ENCODE measurements at regions not wholly inside any gene's neighbourhood (a gene's known extent, or its start where the extent isn't known, plus 50 kb on each side); places are given as distances from the start of the nearest gene placed in this dataset.

DNA sequence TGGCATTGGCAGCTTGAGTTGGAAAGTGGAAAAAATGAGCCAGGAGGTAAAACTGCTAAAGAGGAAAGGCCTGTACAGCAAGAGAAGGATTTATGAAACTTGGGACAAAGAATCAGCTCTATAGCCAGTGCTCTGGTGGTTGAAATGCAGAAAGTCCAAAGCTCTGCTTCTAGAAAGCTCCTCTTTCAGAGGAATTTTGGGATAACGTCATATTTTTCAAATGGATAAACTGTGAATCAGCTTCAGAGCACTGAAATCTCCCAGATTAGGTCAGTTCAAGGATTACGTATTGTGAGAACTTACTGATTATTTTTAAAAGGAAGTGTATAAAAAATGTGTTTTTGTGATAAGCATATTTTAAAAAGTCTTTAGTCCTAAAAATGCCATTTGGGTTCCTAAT, 203.1 kb upstream of the CNOT2 start:
- no peaks in the 10 kb centered on the region for H3K36me3 ChIP-seq (ENCODE audit: insufficient read depth, low read length)
- H3K4me2 ChIP-seq (ENCODE audit: insufficient read depth, low read length): no peak overlapping the region
- no peak overlapping the region for H3K27ac ChIP-seq (ENCODE audit: low read length)
- DNase-seq (no peak), ATAC-seq (ENCODE audit: insufficient read depth, low read depth) (no peak)
- TF ChIP-seq, protein P1, sequence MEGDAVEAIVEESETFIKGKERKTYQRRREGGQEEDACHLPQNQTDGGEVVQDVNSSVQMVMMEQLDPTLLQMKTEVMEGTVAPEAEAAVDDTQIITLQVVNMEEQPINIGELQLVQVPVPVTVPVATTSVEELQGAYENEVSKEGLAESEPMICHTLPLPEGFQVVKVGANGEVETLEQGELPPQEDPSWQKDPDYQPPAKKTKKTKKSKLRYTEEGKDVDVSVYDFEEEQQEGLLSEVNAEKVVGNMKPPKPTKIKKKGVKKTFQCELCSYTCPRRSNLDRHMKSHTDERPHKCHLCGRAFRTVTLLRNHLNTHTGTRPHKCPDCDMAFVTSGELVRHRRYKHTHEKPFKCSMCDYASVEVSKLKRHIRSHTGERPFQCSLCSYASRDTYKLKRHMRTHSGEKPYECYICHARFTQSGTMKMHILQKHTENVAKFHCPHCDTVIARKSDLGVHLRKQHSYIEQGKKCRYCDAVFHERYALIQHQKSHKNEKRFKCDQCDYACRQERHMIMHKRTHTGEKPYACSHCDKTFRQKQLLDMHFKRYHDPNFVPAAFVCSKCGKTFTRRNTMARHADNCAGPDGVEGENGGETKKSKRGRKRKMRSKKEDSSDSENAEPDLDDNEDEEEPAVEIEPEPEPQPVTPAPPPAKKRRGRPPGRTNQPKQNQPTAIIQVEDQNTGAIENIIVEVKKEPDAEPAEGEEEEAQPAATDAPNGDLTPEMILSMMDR (IDR thresholded peaks at IDR 0.05; ENCODE audit: borderline replicate concordance, extremely low read depth, low read length, poor library complexity, severe bottlenecking): no peak
- no peak for TF ChIP-seq EZH2 (IDR thresholded peaks at IDR 0.05; ENCODE audit: borderline replicate concordance, low read depth, low read length, severe bottlenecking)
- H3K4me1 ChIP-seq (ENCODE audit: insufficient read depth, low read length): no peaks in the 10 kb centered on the region
- no peaks in the 10 kb centered on the region for H3K27me3 ChIP-seq (ENCODE audit: insufficient read depth, low read length, poor library complexity)
- no peaks in the 10 kb centered on the region for H4K20me1 ChIP-seq (ENCODE audit: insufficient read depth, low read length)
- no peaks in the 10 kb centered on the region for H3K9me3 ChIP-seq (ENCODE audit: insufficient read depth, low read length, severe bottlenecking)
- H3K4me3 ChIP-seq (ENCODE audit: low read depth in 1 of 2, low read length in 2 of 2): no peak overlapping the region
- no peaks in the 10 kb centered on the region for H3K79me2 ChIP-seq (ENCODE audit: insufficient read depth, low read length)
- H2AFZ ChIP-seq (ENCODE audit: low read depth, low read length): no peak overlapping the region
- H3K9ac ChIP-seq (ENCODE audit: low read depth, low read length): no peak overlapping the region

DNA sequence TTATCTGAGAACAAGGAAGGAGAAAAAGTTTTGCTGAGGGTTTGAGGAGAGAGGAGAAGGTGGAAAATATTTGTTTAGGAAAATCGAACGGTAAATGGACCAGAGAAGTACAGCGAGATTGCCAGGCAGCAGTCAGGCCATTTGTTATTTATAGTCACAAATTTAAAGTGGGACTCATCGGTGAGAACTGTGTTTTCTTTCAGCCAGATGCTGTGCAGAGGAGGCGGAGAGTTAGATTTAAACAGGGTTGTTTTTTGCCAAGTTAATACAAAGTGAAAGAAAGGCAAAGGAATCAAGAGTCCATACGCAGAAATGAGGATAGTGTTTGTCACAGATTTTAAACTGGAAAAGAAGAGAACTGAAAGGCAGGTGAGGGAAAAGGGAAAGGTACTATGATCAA, 200.6 kb upstream of the CNOT2 start:
- ATAC-seq (ENCODE audit: insufficient read depth, low read depth) (no peak), DNase-seq (no peak)
- no peak overlapping the region for H3K4me3 ChIP-seq (ENCODE audit: low read depth in 1 of 2, low read length in 2 of 2)
- H4K20me1 ChIP-seq (ENCODE audit: insufficient read depth, low read length): no peaks in the 10 kb centered on the region
- H2AFZ ChIP-seq (ENCODE audit: low read depth, low read length): no peak overlapping the region
- H3K9ac ChIP-seq (ENCODE audit: low read depth, low read length): no peak overlapping the region
- H3K27me3 ChIP-seq (ENCODE audit: insufficient read depth, low read length, poor library complexity): no peaks in the 10 kb centered on the region
- no peaks in the 10 kb centered on the region for H3K9me3 ChIP-seq (ENCODE audit: insufficient read depth, low read length, severe bottlenecking)
- no peak for TF ChIP-seq EZH2 (IDR thresholded peaks at IDR 0.05; ENCODE audit: borderline replicate concordance, low read depth, low read length, severe bottlenecking)
- TF ChIP-seq, protein P1 (IDR thresholded peaks at IDR 0.05; ENCODE audit: borderline replicate concordance, extremely low read depth, low read length, poor library complexity, severe bottlenecking): no peak
- no peak overlapping the region for H3K4me2 ChIP-seq (ENCODE audit: insufficient read depth, low read length)
- H3K4me1 ChIP-seq (ENCODE audit: insufficient read depth, low read length): no peaks in the 10 kb centered on the region
- no peak overlapping the region for H3K27ac ChIP-seq (ENCODE audit: low read length)
- no peaks in the 10 kb centered on the region for H3K79me2 ChIP-seq (ENCODE audit: insufficient read depth, low read length)
- H3K36me3 ChIP-seq (ENCODE audit: insufficient read depth, low read length): no peaks in the 10 kb centered on the region

DNA sequence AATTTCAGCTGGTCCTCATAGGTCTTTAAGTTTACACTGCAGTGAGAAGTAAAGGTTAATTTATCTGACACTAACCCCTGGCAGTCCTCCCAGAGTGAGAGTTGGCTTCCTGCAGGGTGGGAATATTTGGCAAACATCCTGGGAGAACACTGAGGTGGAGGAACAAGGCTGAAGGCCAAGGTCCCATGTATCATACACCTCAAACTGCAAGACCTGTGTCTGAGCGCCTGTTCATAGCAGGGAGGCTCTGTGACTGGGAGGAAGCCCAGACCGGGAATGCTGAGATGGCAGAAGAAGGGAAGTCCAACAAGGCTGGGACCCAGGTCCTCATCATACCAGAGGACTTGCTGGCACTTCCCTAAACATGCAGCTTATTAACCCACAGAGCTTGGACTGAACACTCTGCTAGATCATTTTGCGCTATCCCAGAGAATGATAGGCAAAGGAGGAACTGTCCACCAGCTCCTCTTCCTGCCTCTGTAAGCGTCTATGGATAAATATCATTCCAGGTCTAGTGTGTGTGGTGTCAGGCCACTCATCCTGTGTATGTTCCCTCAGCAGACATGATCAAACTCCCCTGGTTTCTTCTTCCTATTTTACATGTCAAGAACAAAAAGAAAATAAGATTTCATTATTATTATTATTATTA, 199.6 kb upstream of the CNOT2 start:
- no peak for DNase-seq
- Histone ChIP-seq H3K79me2 (ENCODE audit: insufficient read depth, low read length) (no peaks in the 10 kb centered on the region), H3K4me3 (ENCODE audit: low read depth in 1 of 2, low read length in 2 of 2) (no peak overlapping the region), H4K20me1 (ENCODE audit: insufficient read depth, low read length) (no peaks in the 10 kb centered on the region), H3K9ac (ENCODE audit: low read depth, low read length) (no peak overlapping the region), H3K27me3 (ENCODE audit: insufficient read depth, low read length, poor library complexity) (no peaks in the 10 kb centered on the region), H3K4me1 (ENCODE audit: insufficient read depth, low read length) (no peaks in the 10 kb centered on the region), H2AFZ (ENCODE audit: low read depth, low read length) (no peak overlapping the region), H3K27ac (ENCODE audit: low read length) (no peak overlapping the region), H3K4me2 (ENCODE audit: insufficient read depth, low read length) (no peak overlapping the region), H3K9me3 (ENCODE audit: insufficient read depth, low read length, severe bottlenecking) (no peaks in the 10 kb centered on the region), H3K36me3 (ENCODE audit: insufficient read depth, low read length) (no peaks in the 10 kb centered on the region)
- no peak for ATAC-seq (ENCODE audit: insufficient read depth, low read depth)
- TF ChIP-seq EZH2 (IDR thresholded peaks at IDR 0.05; ENCODE audit: borderline replicate concordance, low read depth, low read length, severe bottlenecking): no peak
- TF ChIP-seq, protein P1 (IDR thresholded peaks at IDR 0.05; ENCODE audit: borderline replicate concordance, extremely low read depth, low read length, poor library complexity, severe bottlenecking): no peak

Data from DND-41 (cell line).